HG02852 (cell line): ENCODE measurements at regions not wholly inside any gene's neighbourhood (a gene's known extent, or its start where the extent isn't known, plus 50 kb on each side); places are given as distances from the start of the nearest gene placed in this dataset.
"Not testable (repeated sequence)": the region's sequence is repeated elsewhere in the genome, so short reads cannot be mapped to it uniquely, and the experiment has no call there.

Experiments used
- ATAC-seq: cut with Tn5 transposase; IDR thresholded peaks from one replicate; pipeline ENCODE4 v1.9.1; 2021; ENCODE audit warnings: mild to moderate bottlenecking, moderate library complexity; ENCODE audit not compliant: unreplicated experiment

GRCh38 chr7:34330308-34330707 is 327.7 kb upstream of the NPSR1 start:
- ATAC-seq, result no peak

GRCh38 chr7:34331102-34331501 is 326.9 kb upstream of the NPSR1 start:
- ATAC-seq, result no peak

GRCh38 chr7:34332006-34332405 is 326.0 kb upstream of the NPSR1 start:
- ATAC-seq, result no peak

- ATAC-seq, result no peak
These were observed 324.8 kb upstream of the NPSR1 start for GRCh38 chr7:34333184-34333583.

GRCh38 chr7:34333925-34334324 is 324.1 kb upstream of the NPSR1 start:
- no peak for ATAC-seq

- no peak for ATAC-seq
These were observed 320.9 kb upstream of the NPSR1 start for GRCh38 chr7:34337163-34337562.

GRCh38 chr7:34338961-34339526 is 319.0 kb upstream of the NPSR1 start:
- no peak for ATAC-seq

GRCh38 chr7:34341326-34341725 is 316.7 kb upstream of the NPSR1 start:
- ATAC-seq, result no peak

GRCh38 chr7:34342387-34342786 is 315.6 kb upstream of the NPSR1 start:
- ATAC-seq, result no peak

GRCh38 chr7:34343667-34344066 is 314.4 kb upstream of the NPSR1 start:
- ATAC-seq, result no peak

- ATAC-seq, result no peak
These were observed 304.0 kb upstream of the NPSR1 start for GRCh38 chr7:34354011-34354410.

- no peak for ATAC-seq
These were observed 303.1 kb upstream of the NPSR1 start for GRCh38 chr7:34354899-34355298.

GRCh38 chr7:34357068-34357467 is 300.9 kb upstream of the NPSR1 start:
- ATAC-seq, result no peak

- ATAC-seq, result no peak
These were observed 300.1 kb upstream of the NPSR1 start for GRCh38 chr7:34357946-34358345.

- ATAC-seq, result not testable (repeated sequence)
These were observed 299.4 kb upstream of the NPSR1 start for GRCh38 chr7:34358578-34358977.

GRCh38 chr7:34361663-34362250 is 296.3 kb upstream of the NPSR1 start:
- ATAC-seq, result no peak

GRCh38 chr7:34362621-34363020 is 295.4 kb upstream of the NPSR1 start:
- ATAC-seq, result no peak

GRCh38 chr7:34364130-34364529 is 293.9 kb upstream of the NPSR1 start:
- no peak for ATAC-seq

- no peak for ATAC-seq
These were observed 293.0 kb upstream of the NPSR1 start for GRCh38 chr7:34365011-34365410.

- ATAC-seq, result no peak
These were observed 292.4 kb upstream of the NPSR1 start for GRCh38 chr7:34365611-34366010.

GRCh38 chr7:34371922-34372321 is 286.1 kb upstream of the NPSR1 start:
- no peak for ATAC-seq

- ATAC-seq, result no peak
These were observed 284.1 kb upstream of the NPSR1 start for GRCh38 chr7:34373940-34374339.
